ENCODE measurements at regions not wholly inside any gene's neighbourhood (a gene's known extent, or its start where the extent isn't known, plus 50 kb on each side); places are given as distances from the start of the nearest gene placed in this dataset.
A peak's percentile ranks its signal among the peaks of the same experiment; 100 is the strongest.

GRCh38 chr1:98102345-98103030, 181.7 kb upstream of the DPYD start:
- Histone ChIP-seq H3K36me3 (ENCODE audit: control insufficient read depth in 2 of 3, insufficient read depth in 3 of 3, low read length in 3 of 3) (no peaks in the 10 kb centered on the region), H3K9me3 (ENCODE audit: control insufficient read depth in 2 of 3, insufficient read depth in 1 of 3, low read length in 3 of 3) (peaks cover 0 to 7% (median 0%) of the 10 kb centered on the region in 3 donors), H3K9ac (ENCODE audit: low read length in 3 of 3) (no peak overlapping the region), H3K27me3 (ENCODE audit: control insufficient read depth, insufficient read depth, low read length) (no peaks in the 10 kb centered on the region), H3K27ac (ENCODE audit: low read depth in 2 of 2, low read length in 2 of 2) (no peak overlapping the region), H3K4me3 (ENCODE audit: low read length in 3 of 3) (no peak overlapping the region), H3K4me1 (ENCODE audit: control insufficient read depth in 2 of 3, insufficient read depth in 2 of 3, low read depth in 1 of 3, low read length in 3 of 3) (no peaks in the 10 kb centered on the region)
- intact Hi-C loops (cut with DNase I) = no loop called here
- FAIRE-seq (no peak), DNase-seq (peak in 1 of 5 donors; percentile 19)
- no peak for TF ChIP-seq CTCF (IDR thresholded peaks at IDR 0.05; ENCODE audit: borderline replicate concordance, extremely low read depth, insufficient read depth)

GRCh38 chr1:98101364-98101763, 180.5 kb upstream of the DPYD start:
- FAIRE-seq (no peak), DNase-seq (no peak)
- TF ChIP-seq CTCF (IDR thresholded peaks at IDR 0.05; ENCODE audit: borderline replicate concordance, extremely low read depth, insufficient read depth) = no peak
- Histone ChIP-seq H3K36me3 (ENCODE audit: control insufficient read depth in 2 of 3, insufficient read depth in 3 of 3, low read length in 3 of 3) (no peaks in the 10 kb centered on the region), H3K9ac (ENCODE audit: low read length in 3 of 3) (no peak overlapping the region), H3K4me1 (ENCODE audit: control insufficient read depth in 2 of 3, insufficient read depth in 2 of 3, low read depth in 1 of 3, low read length in 3 of 3) (no peaks in the 10 kb centered on the region), H3K9me3 (ENCODE audit: control insufficient read depth in 2 of 3, insufficient read depth in 1 of 3, low read length in 3 of 3) (no peaks in the 10 kb centered on the region), H3K27ac (ENCODE audit: low read depth in 2 of 2, low read length in 2 of 2) (no peak overlapping the region), H3K27me3 (ENCODE audit: control insufficient read depth, insufficient read depth, low read length) (no peaks in the 10 kb centered on the region), H3K4me3 (ENCODE audit: low read length in 3 of 3) (no peak overlapping the region)
- intact Hi-C loops (cut with DNase I) = no loop called here

GRCh38 chr1:98099501-98099900, 178.7 kb upstream of the DPYD start:
- no peak for TF ChIP-seq CTCF (IDR thresholded peaks at IDR 0.05; ENCODE audit: borderline replicate concordance, extremely low read depth, insufficient read depth)
- H3K27ac ChIP-seq (ENCODE audit: low read depth in 2 of 2, low read length in 2 of 2) = no peak overlapping the region
- H3K4me3 ChIP-seq (ENCODE audit: low read length in 3 of 3) = no peak overlapping the region
- no peak for FAIRE-seq
- DNase-seq = no peak
- no peaks in the 10 kb centered on the region for H3K9me3 ChIP-seq (ENCODE audit: control insufficient read depth in 2 of 3, insufficient read depth in 1 of 3, low read length in 3 of 3)
- no peaks in the 10 kb centered on the region for H3K27me3 ChIP-seq (ENCODE audit: control insufficient read depth, insufficient read depth, low read length)
- intact Hi-C loops (cut with DNase I) = no loop called here
- no peaks in the 10 kb centered on the region for H3K4me1 ChIP-seq (ENCODE audit: control insufficient read depth in 2 of 3, insufficient read depth in 2 of 3, low read depth in 1 of 3, low read length in 3 of 3)
- no peak overlapping the region for H3K9ac ChIP-seq (ENCODE audit: low read length in 3 of 3)
- no peaks in the 10 kb centered on the region for H3K36me3 ChIP-seq (ENCODE audit: control insufficient read depth in 2 of 3, insufficient read depth in 3 of 3, low read length in 3 of 3)

GRCh38 chr1:98098473-98098872, 177.6 kb upstream of the DPYD start:
- DNase-seq = no peak
- intact Hi-C loops (cut with DNase I) = no loop called here
- Histone ChIP-seq H3K4me3 (ENCODE audit: low read length in 3 of 3) (no peak overlapping the region), H3K36me3 (ENCODE audit: control insufficient read depth in 2 of 3, insufficient read depth in 3 of 3, low read length in 3 of 3) (no peaks in the 10 kb centered on the region), H3K9me3 (ENCODE audit: control insufficient read depth in 2 of 3, insufficient read depth in 1 of 3, low read length in 3 of 3) (no peaks in the 10 kb centered on the region), H3K27me3 (ENCODE audit: control insufficient read depth, insufficient read depth, low read length) (no peaks in the 10 kb centered on the region), H3K27ac (ENCODE audit: low read depth in 2 of 2, low read length in 2 of 2) (no peak overlapping the region), H3K4me1 (ENCODE audit: control insufficient read depth in 2 of 3, insufficient read depth in 2 of 3, low read depth in 1 of 3, low read length in 3 of 3) (no peaks in the 10 kb centered on the region), H3K9ac (ENCODE audit: low read length in 3 of 3) (no peak overlapping the region)
- no peak for FAIRE-seq
- no peak for TF ChIP-seq CTCF (IDR thresholded peaks at IDR 0.05; ENCODE audit: borderline replicate concordance, extremely low read depth, insufficient read depth)

Data from kidney (tissue), 13 donors.